SK-N-SH (cell line): ENCODE measurements at regions not wholly inside any gene's neighbourhood (a gene's known extent, or its start where the extent isn't known, plus 50 kb on each side); places are given as distances from the start of the nearest gene placed in this dataset.

Experiments used
- CTCF ChIA-PET: fragments of 300-600, 350-600 bp; formaldehyde crosslinking; extraction: SDS; loops from one replicate; lab custom pipeline; 2021; lab: Yijun Ruan, JAX
- POLR2A ChIA-PET: fragments of 350-600 bp; sonication (Branson Sonifier 250); formaldehyde crosslinking; extraction: SDS; loops from one replicate; lab custom pipeline; 2020; ENCODE audit warnings: antibody characterized with exemption, inconsistent platforms; lab: Yijun Ruan, JAX
- DNase-seq: peaks from one replicate; pipeline ENCODE4 v3.0.0; 2012
- H2AFZ ChIP-seq: fragments of 200-600 bp; sonication (generic); 2 replicates; pipeline ENCODE4 v1.8.1; 2016; ENCODE audit warnings: antibody characterized with exemption, mild to moderate bottlenecking, low read depth
- H3F3A ChIP-seq: fragments of 200-600 bp; sonication (generic); replicated peaks from 2 replicates; pipeline ENCODE3; 2016; ENCODE audit warnings: antibody characterized with exemption, mild to moderate bottlenecking; ENCODE audit not compliant: insufficient read depth
- H3K27ac ChIP-seq, 2 experiments: fragments of 200-500 bp in 1 of 2; fragments of 200-600 bp in 1 of 2; sonication (Bioruptor generic) in 1 of 2; sonication (generic), shearing (Covaris generic) in 1 of 2; 2 replicates each; pipeline versions ENCODE4 v1.5.1 to v1.6.1; 2014 to 2016; ENCODE audit warnings: low read depth in 2 of 2, inconsistent platforms in 1 of 2, low read length in 1 of 2, mild to moderate bottlenecking in 1 of 2, mixed read lengths in 1 of 2
- H3K27me3 ChIP-seq: fragments of 200-600 bp; sonication (generic), shearing (Covaris generic); 2 replicates; pipeline ENCODE4 v1.6.1; 2016; ENCODE audit warnings: mixed run types; ENCODE audit not compliant: insufficient read depth
- H3K36me3 ChIP-seq, 2 experiments: fragments of 200-500 bp in 1 of 2; fragments of 200-600 bp in 1 of 2; sonication (Bioruptor generic) in 1 of 2; sonication (generic) in 1 of 2; replicated peaks in 1 of 2; 2 replicates each; pipeline versions ENCODE3 to v1.5.1; 2014 to 2016; ENCODE audit warnings: low read length in 1 of 2, mild to moderate bottlenecking in 1 of 2; ENCODE audit not compliant: insufficient read depth in 2 of 2, control insufficient read depth in 1 of 2
- H3K4me1 ChIP-seq, 2 experiments: fragments of 200-500 bp in 1 of 2; fragments of 200-600 bp in 1 of 2; sonication (Bioruptor generic) in 1 of 2; sonication (generic), shearing (Covaris generic) in 1 of 2; 2 replicates each; pipeline versions ENCODE4 v1.5.1 to v1.6.1; 2014 to 2016; ENCODE audit warnings: low read depth in 1 of 2, low read length in 1 of 2, mixed run types in 1 of 2; ENCODE audit not compliant: insufficient read depth in 2 of 2, control insufficient read depth in 1 of 2
- H3K4me2 ChIP-seq: fragments of 200-600 bp; sonication (generic), shearing (Covaris generic); 2 replicates; pipeline ENCODE4 v1.6.1; 2017; ENCODE audit warnings: mixed run types
- H3K4me3 ChIP-seq, 2 experiments: fragments of 200-500 bp in 1 of 2; fragments of 200-600 bp in 1 of 2; sonication (Bioruptor generic) in 1 of 2; sonication (generic), shearing (Covaris generic) in 1 of 2; 2 replicates each; pipeline versions ENCODE4 v1.5.1 to v1.8.1; 2014 to 2016; ENCODE audit warnings: low read depth in 2 of 2, inconsistent platforms in 1 of 2, low read length in 1 of 2, mild to moderate bottlenecking in 1 of 2, mixed read lengths in 1 of 2, moderate library complexity in 1 of 2
- H3K79me2 ChIP-seq: fragments of 200-600 bp; sonication (generic); 2 replicates; pipeline ENCODE4 v1.8.1; 2017; ENCODE audit warnings: mild to moderate bottlenecking; ENCODE audit not compliant: insufficient read depth
- H3K9ac ChIP-seq: fragments of 200-600 bp; sonication (generic); 2 replicates; pipeline ENCODE4 v1.6.1; 2017; ENCODE audit warnings: mixed run types
- H3K9me2 ChIP-seq: fragments of 200-600 bp; sonication (generic); 2 replicates; pipeline ENCODE4 v1.6.1; 2017; ENCODE audit warnings: mixed run types
- H3K9me3 ChIP-seq: fragments of 200-600 bp; sonication (generic); 2 replicates; pipeline ENCODE4 v1.6.1; 2017; ENCODE audit warnings: mixed run types, mild to moderate bottlenecking, moderate library complexity
- H4K20me1 ChIP-seq: fragments of 200-600 bp; sonication (generic); 2 replicates; pipeline ENCODE4 v1.6.1; 2017; ENCODE audit warnings: mild to moderate bottlenecking, mixed run types; ENCODE audit not compliant: insufficient read depth
- FOXJ3 ChIP-seq: sonication (generic); formaldehyde crosslinking; IDR thresholded peaks from 2 replicates; pipeline ENCODE4 v1.5.1; 2020; ENCODE audit warnings: mild to moderate bottlenecking, missing genetic modification reagents
- JUND ChIP-seq: IDR thresholded peaks from 2 replicates; pipeline ENCODE4 v1.4.0; 2012
- NFIC ChIP-seq: IDR thresholded peaks from 2 replicates; pipeline ENCODE4 v1.4.0; 2012; ENCODE audit warnings: borderline replicate concordance
- POLR2AphosphoS5 ChIP-seq: IDR thresholded peaks from 2 replicates; pipeline ENCODE4 v1.6.1; 2012; ENCODE audit warnings: low read depth, low read length
- SMC3 ChIP-seq: IDR thresholded peaks from 2 replicates; pipeline ENCODE4 v1.6.1; 2012; ENCODE audit warnings: low read depth, low read length, improper control_type of control experiment
- WGBS: methylation state at CpG from one replicate; pipeline ENCODE4 v1.1.6; 2017; ENCODE audit warnings: low lambda C conversion rate; 5-methylcytosine and 5-hydroxymethylcytosine counted together
- small RNA-seq, 7 experiments: library from RNA; depleted of rRNA; stranded (forward); fragments of <200 nt; gene quantifications; one replicate each; pipeline ENCODE3, GENCODE V24; 2012
- TF ChIP-seq, protein P1 (sequence below): IDR thresholded peaks from 2 replicates; pipeline ENCODE4 v1.4.0; 2012; ENCODE audit warnings: low read depth, borderline replicate concordance
- TF ChIP-seq, protein P2 (sequence below): IDR thresholded peaks from 2 replicates; pipeline ENCODE4; 2012
- TF ChIP-seq, protein P3 (sequence below): IDR thresholded peaks from 2 replicates; pipeline ENCODE4 v1.6.1; 2012; ENCODE audit warnings: mild to moderate bottlenecking, low read depth, low read length, moderate library complexity

DNA sequence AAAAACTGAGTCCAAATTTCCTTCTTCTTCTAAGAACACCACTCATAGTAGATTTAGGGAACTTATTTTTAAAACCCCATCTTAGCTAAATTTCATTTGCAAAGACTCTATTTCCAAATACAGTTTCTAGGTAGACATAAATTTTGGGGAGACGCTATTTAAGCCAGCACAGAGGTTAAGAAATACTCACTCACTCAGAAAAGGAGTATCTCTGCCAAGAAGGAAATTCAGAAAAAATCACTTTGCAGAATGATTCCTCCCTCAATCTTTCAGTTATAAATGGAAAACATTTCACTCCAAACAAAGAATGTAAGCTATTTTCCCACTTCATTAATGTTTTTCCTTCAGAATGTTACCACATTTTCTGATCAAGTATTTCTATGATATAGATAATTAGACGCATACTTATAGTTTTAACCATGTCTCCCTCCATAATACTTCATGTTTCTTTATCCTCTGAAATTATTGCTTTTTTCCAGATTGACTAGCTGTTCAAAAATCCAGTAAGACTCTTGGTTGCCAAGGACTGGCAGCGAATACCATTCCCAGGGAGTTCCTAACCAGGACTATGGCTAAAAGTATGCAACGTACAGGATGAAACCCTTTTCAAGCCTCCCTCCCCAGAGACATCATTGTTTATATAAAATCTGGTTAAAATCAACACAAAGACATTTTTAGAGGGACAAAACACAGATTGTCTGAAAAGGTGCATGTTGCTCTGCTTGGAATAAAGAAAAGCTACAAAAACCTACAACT lies 52.5 kb upstream of the RXFP2 start:
- CTCF ChIA-PET, result interaction anchor here (0.6 kb wide), 1 partner anchor 36 kb away, joined by 3 read pairs; no protein-coding TSS in a partner anchor
- Histone ChIP-seq H3K9me2 (no peaks in the 10 kb centered on the region), H3K27ac (no peak overlapping the region), H3K4me2 (no peak overlapping the region), H3K4me1 (no peaks in the 10 kb centered on the region), H3F3A (no peaks in the 10 kb centered on the region), H3K27me3 (no peaks in the 10 kb centered on the region), H3K79me2 (no peaks in the 10 kb centered on the region), H3K9ac (no peak overlapping the region), H3K9me3 (no peaks in the 10 kb centered on the region), H2AFZ (no peak overlapping the region), H4K20me1 (no peaks in the 10 kb centered on the region), H3K4me3 (no peak overlapping the region), H3K36me3 (no peaks in the 10 kb centered on the region)
- TF ChIP-seq NFIC (no peak), JUND (no peak), POLR2AphosphoS5 (no peak), SMC3 (no peak), FOXJ3 (CRISPR knock-in tag) (no peak)
- TF ChIP-seq, protein P1, sequence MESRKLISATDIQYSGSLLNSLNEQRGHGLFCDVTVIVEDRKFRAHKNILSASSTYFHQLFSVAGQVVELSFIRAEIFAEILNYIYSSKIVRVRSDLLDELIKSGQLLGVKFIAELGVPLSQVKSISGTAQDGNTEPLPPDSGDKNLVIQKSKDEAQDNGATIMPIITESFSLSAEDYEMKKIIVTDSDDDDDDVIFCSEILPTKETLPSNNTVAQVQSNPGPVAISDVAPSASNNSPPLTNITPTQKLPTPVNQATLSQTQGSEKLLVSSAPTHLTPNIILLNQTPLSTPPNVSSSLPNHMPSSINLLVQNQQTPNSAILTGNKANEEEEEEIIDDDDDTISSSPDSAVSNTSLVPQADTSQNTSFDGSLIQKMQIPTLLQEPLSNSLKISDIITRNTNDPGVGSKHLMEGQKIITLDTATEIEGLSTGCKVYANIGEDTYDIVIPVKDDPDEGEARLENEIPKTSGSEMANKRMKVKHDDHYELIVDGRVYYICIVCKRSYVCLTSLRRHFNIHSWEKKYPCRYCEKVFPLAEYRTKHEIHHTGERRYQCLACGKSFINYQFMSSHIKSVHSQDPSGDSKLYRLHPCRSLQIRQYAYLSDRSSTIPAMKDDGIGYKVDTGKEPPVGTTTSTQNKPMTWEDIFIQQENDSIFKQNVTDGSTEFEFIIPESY, result no peak
- TF ChIP-seq, protein P2, sequence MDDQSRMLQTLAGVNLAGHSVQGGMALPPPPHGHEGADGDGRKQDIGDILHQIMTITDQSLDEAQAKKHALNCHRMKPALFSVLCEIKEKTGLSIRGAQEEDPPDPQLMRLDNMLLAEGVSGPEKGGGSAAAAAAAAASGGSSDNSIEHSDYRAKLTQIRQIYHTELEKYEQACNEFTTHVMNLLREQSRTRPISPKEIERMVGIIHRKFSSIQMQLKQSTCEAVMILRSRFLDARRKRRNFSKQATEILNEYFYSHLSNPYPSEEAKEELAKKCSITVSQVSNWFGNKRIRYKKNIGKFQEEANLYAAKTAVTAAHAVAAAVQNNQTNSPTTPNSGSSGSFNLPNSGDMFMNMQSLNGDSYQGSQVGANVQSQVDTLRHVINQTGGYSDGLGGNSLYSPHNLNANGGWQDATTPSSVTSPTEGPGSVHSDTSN, result no peak
- TF ChIP-seq, protein P3, sequence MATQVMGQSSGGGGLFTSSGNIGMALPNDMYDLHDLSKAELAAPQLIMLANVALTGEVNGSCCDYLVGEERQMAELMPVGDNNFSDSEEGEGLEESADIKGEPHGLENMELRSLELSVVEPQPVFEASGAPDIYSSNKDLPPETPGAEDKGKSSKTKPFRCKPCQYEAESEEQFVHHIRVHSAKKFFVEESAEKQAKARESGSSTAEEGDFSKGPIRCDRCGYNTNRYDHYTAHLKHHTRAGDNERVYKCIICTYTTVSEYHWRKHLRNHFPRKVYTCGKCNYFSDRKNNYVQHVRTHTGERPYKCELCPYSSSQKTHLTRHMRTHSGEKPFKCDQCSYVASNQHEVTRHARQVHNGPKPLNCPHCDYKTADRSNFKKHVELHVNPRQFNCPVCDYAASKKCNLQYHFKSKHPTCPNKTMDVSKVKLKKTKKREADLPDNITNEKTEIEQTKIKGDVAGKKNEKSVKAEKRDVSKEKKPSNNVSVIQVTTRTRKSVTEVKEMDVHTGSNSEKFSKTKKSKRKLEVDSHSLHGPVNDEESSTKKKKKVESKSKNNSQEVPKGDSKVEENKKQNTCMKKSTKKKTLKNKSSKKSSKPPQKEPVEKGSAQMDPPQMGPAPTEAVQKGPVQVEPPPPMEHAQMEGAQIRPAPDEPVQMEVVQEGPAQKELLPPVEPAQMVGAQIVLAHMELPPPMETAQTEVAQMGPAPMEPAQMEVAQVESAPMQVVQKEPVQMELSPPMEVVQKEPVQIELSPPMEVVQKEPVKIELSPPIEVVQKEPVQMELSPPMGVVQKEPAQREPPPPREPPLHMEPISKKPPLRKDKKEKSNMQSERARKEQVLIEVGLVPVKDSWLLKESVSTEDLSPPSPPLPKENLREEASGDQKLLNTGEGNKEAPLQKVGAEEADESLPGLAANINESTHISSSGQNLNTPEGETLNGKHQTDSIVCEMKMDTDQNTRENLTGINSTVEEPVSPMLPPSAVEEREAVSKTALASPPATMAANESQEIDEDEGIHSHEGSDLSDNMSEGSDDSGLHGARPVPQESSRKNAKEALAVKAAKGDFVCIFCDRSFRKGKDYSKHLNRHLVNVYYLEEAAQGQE, result no peak
- POLR2A ChIA-PET, result no interaction called here
- DNase-seq, result no peak
- WGBS, result 73% methylated on average over 4 of the region's 4 CpGs

Small RNA genes in the stretch of these regions (small RNA-seq; reads per million reads assigned to genes)
- gene AL161616.1, result 0 reads per million in 7 experiments
